ENCODE measurements at regions not wholly inside any gene's neighbourhood (a gene's known extent, or its start where the extent isn't known, plus 50 kb on each side); places are given as distances from the start of the nearest gene placed in this dataset.
"Not testable (repeated sequence)": the region's sequence is repeated elsewhere in the genome, so short reads cannot be mapped to it uniquely, and the experiment has no call there.

GRCh38 chr14:89551955-89552354, 134.9 kb upstream of the FOXN3 start:
- Histone ChIP-seq H3K36me3 (ENCODE audit: low read depth) (no peaks in the 10 kb centered on the region), H3K27ac (ENCODE audit: poor library complexity, severe bottlenecking) (no peak overlapping the region), H3K4me3 (ENCODE audit: severe bottlenecking) (no peak overlapping the region), H3K27me3 (ENCODE audit: insufficient read depth, poor library complexity, severe bottlenecking) (no peaks in the 10 kb centered on the region), H3K4me1 (ENCODE audit: insufficient read depth, poor library complexity, severe bottlenecking) (no peaks in the 10 kb centered on the region), H3K9me3 (ENCODE audit: severe bottlenecking) (no peaks in the 10 kb centered on the region)
- ATAC-seq (ENCODE audit: low read depth) (no peak), DNase-seq (ENCODE audit: low spot score) (no peak)
- TF ChIP-seq CTCF (IDR thresholded peaks at IDR 0.05; ENCODE audit: poor library complexity, severe bottlenecking): no peak

- Histone ChIP-seq H3K27ac (ENCODE audit: poor library complexity, severe bottlenecking) (no peak overlapping the region), H3K4me1 (ENCODE audit: insufficient read depth, poor library complexity, severe bottlenecking) (no peaks in the 10 kb centered on the region), H3K36me3 (ENCODE audit: low read depth) (no peaks in the 10 kb centered on the region), H3K4me3 (ENCODE audit: severe bottlenecking) (no peak overlapping the region), H3K9me3 (ENCODE audit: severe bottlenecking) (no peaks in the 10 kb centered on the region), H3K27me3 (ENCODE audit: insufficient read depth, poor library complexity, severe bottlenecking) (no peaks in the 10 kb centered on the region)
- ATAC-seq (ENCODE audit: low read depth) (no peak), DNase-seq (ENCODE audit: low spot score) (no peak)
- TF ChIP-seq CTCF (IDR thresholded peaks at IDR 0.05; ENCODE audit: poor library complexity, severe bottlenecking): no peak
These were observed 134.4 kb upstream of the FOXN3 start for GRCh38 chr14:89551432-89551831.

GRCh38 chr14:89550821-89551220, 133.8 kb upstream of the FOXN3 start:
- Histone ChIP-seq H3K27me3 (ENCODE audit: insufficient read depth, poor library complexity, severe bottlenecking) (no peaks in the 10 kb centered on the region), H3K36me3 (ENCODE audit: low read depth) (no peaks in the 10 kb centered on the region), H3K27ac (ENCODE audit: poor library complexity, severe bottlenecking) (no peak overlapping the region), H3K9me3 (ENCODE audit: severe bottlenecking) (no peaks in the 10 kb centered on the region), H3K4me1 (ENCODE audit: insufficient read depth, poor library complexity, severe bottlenecking) (no peaks in the 10 kb centered on the region), H3K4me3 (ENCODE audit: severe bottlenecking) (no peak overlapping the region)
- TF ChIP-seq CTCF (IDR thresholded peaks at IDR 0.05; ENCODE audit: poor library complexity, severe bottlenecking): no peak
- DNase-seq (ENCODE audit: low spot score): no peak
- no peak for ATAC-seq (ENCODE audit: low read depth)

GRCh38 chr14:89549381-89550125, 132.5 kb upstream of the FOXN3 start:
- no peak overlapping the region for H3K27ac ChIP-seq (ENCODE audit: poor library complexity, severe bottlenecking)
- no peak overlapping the region for H3K4me3 ChIP-seq (ENCODE audit: severe bottlenecking)
- no peaks in the 10 kb centered on the region for H3K9me3 ChIP-seq (ENCODE audit: severe bottlenecking)
- H3K27me3 ChIP-seq (ENCODE audit: insufficient read depth, poor library complexity, severe bottlenecking): no peaks in the 10 kb centered on the region
- no peaks in the 10 kb centered on the region for H3K36me3 ChIP-seq (ENCODE audit: low read depth)
- DNase-seq (ENCODE audit: low spot score) (no peak), ATAC-seq (ENCODE audit: low read depth) (no peak)
- no peak for TF ChIP-seq CTCF (IDR thresholded peaks at IDR 0.05; ENCODE audit: poor library complexity, severe bottlenecking)
- peaks cover 3% of the 10 kb centered on the region for H3K4me1 ChIP-seq (ENCODE audit: insufficient read depth, poor library complexity, severe bottlenecking)

- DNase-seq (ENCODE audit: low spot score); H3K36me3 ChIP-seq (ENCODE audit: low read depth); H3K4me3 ChIP-seq (ENCODE audit: severe bottlenecking); ATAC-seq (ENCODE audit: low read depth); H3K27me3 ChIP-seq (ENCODE audit: insufficient read depth, poor library complexity, severe bottlenecking); H3K4me1 ChIP-seq (ENCODE audit: insufficient read depth, poor library complexity, severe bottlenecking); H3K27ac ChIP-seq (ENCODE audit: poor library complexity, severe bottlenecking); H3K9me3 ChIP-seq (ENCODE audit: severe bottlenecking): not testable (repeated sequence)
These were observed 130.0 kb upstream of the FOXN3 start for GRCh38 chr14:89547047-89547446.

All from RWPE2 (cell line).